Astrocyte (in vitro differentiated cells and primary cell): ENCODE measurements at regions not wholly inside any gene's neighbourhood (a gene's known extent, or its start where the extent isn't known, plus 50 kb on each side); places are given as distances from the start of the nearest gene placed in this dataset.

ENCODE experiments used
- EZH2 ChIP-seq: IDR thresholded peaks from 2 replicates; pipeline ENCODE4 v1.6.1; 2012; ENCODE audit warnings: mild to moderate bottlenecking, low read length, inconsistent platforms; ENCODE audit not compliant: insufficient read depth
- TF ChIP-seq, protein P1 (sequence below): IDR thresholded peaks from 2 replicates; pipeline ENCODE4 v1.5.1; 2011; ENCODE audit warnings: low read depth, mild to moderate bottlenecking, inconsistent platforms, low read length, moderate library complexity; ENCODE audit not compliant: insufficient read depth

DNA sequence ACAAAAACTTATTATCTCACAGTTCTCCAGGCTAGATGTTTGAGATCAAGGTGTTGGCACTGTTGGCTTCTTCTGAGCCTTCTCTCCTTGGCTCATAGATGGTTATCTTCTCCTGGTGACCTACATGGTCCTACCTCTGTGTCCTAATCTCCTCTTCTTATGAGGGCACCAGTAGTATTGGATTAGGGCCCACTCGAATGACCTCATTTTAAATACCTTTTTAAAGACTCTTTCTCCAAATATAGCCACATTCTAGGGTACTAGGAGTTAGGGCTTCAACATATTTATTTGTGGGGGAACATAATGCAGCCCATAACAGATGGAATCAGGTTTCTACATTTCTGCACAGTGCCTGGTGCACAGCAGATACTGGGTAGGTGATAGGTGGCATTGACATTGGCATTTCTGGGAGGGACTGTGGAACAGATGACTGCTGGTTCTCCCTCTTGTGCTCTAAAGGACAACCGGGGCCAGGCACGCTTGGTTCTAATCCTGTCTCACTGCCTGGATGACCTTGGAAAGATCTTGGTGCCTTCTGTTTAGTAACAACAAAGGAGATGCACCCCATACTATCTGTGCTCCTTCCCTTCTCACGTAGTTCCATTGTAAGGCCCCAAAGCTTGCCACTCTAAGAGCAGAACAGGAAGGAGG, 140.3 kb downstream of the PLPP3 start:
- TF ChIP-seq EZH2: no peak
- TF ChIP-seq, protein P1, sequence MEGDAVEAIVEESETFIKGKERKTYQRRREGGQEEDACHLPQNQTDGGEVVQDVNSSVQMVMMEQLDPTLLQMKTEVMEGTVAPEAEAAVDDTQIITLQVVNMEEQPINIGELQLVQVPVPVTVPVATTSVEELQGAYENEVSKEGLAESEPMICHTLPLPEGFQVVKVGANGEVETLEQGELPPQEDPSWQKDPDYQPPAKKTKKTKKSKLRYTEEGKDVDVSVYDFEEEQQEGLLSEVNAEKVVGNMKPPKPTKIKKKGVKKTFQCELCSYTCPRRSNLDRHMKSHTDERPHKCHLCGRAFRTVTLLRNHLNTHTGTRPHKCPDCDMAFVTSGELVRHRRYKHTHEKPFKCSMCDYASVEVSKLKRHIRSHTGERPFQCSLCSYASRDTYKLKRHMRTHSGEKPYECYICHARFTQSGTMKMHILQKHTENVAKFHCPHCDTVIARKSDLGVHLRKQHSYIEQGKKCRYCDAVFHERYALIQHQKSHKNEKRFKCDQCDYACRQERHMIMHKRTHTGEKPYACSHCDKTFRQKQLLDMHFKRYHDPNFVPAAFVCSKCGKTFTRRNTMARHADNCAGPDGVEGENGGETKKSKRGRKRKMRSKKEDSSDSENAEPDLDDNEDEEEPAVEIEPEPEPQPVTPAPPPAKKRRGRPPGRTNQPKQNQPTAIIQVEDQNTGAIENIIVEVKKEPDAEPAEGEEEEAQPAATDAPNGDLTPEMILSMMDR: no peak
